A549 (cell line): ENCODE measurements at regions not wholly inside any gene's neighbourhood (a gene's known extent, or its start where the extent isn't known, plus 50 kb on each side); places are given as distances from the start of the nearest gene placed in this dataset.
A peak's percentile ranks its signal among the peaks of the same experiment; 100 is the strongest.

ENCODE experiments used
- ATAC-seq, 2 experiments: fragments of 200-7000 bp in 1 of 2; fragments of >200 bp in 1 of 2; cut with Nextera tagmentation in 1 of 2; cut with Tn5 transposase in 1 of 2; 3 replicates each; pipeline versions ENCODE4 v1.8.0 to v1.9.1; 2018 to 2020; ENCODE audit warnings: mild to moderate bottlenecking in 1 of 2, moderate library complexity in 1 of 2
- CTCF ChIA-PET: fragments of 300-600 bp; sonication (Branson Sonifier 250); formaldehyde crosslinking; extraction: SDS; loops from one replicate; lab custom pipeline; 2021; ENCODE audit warnings: antibody characterized with exemption, inconsistent platforms; lab: Yijun Ruan, JAX
- POLR2A ChIA-PET: fragments of 350-600 bp; formaldehyde crosslinking; extraction: SDS; loops from one replicate; lab custom pipeline; 2021; ENCODE audit warnings: antibody characterized with exemption, inconsistent platforms; lab: Yijun Ruan, JAX
- DNase-seq, 2 experiments: peaks; one replicate each; pipeline versions ENCODE4 v3.0.0 to v3.0.0-alpha.2; 2011 to 2016; ENCODE audit warnings: low read depth in 1 of 2, low spot score in 1 of 2
- FAIRE-seq: peaks from 2 replicates; lab custom pipeline; 2011; peaks lifted over from hg19 to GRCh38; lab: Jason Lieb, UNC
- H3K27ac ChIP-seq, 2 experiments: fragments of >200 bp; sonication (Bioruptor Twin); formaldehyde crosslinking; 3 replicates each; pipeline ENCODE4 v1.5.1; 2016 to 2017
- H3K4me1 ChIP-seq: fragments of >200 bp; sonication (Bioruptor Twin); formaldehyde crosslinking; 3 replicates; pipeline ENCODE4 v1.6.1; 2016
- H3K4me2 ChIP-seq: fragments of >200 bp; sonication (Bioruptor Twin); formaldehyde crosslinking; 3 replicates; pipeline ENCODE4 v1.6.1; 2016
- H3K4me3 ChIP-seq: fragments of >200 bp; sonication (Bioruptor Twin); formaldehyde crosslinking; 3 replicates; pipeline ENCODE4 v1.5.1; 2016
- H3K9me3 ChIP-seq: fragments of >200 bp; sonication (Bioruptor Twin); formaldehyde crosslinking; 3 replicates; pipeline ENCODE4 v1.6.1; 2016
- CHD2 ChIP-seq: fragments of 150-350 bp; IDR thresholded peaks from 2 replicates; pipeline ENCODE4 v1.6.1; 2014; ENCODE audit warnings: low read length; ENCODE audit not compliant: partially characterized antibody
- CTCF ChIP-seq: fragments of >200 bp; sonication (Bioruptor Twin); formaldehyde crosslinking; IDR thresholded peaks from 3 replicates; pipeline ENCODE4 v1.5.1; 2016
- E2F6 ChIP-seq: IDR thresholded peaks from 2 replicates; pipeline ENCODE4 v1.6.1; 2012; ENCODE audit warnings: low read depth, borderline replicate concordance
- ELK1 ChIP-seq: fragments of 150-350 bp; IDR thresholded peaks from 2 replicates; pipeline ENCODE4 v1.6.1; 2014; ENCODE audit warnings: low read depth, mild to moderate bottlenecking, low read length
- ESRRA ChIP-seq: fragments of 150-350 bp; IDR thresholded peaks from 2 replicates; pipeline ENCODE4 v1.6.1; 2014; ENCODE audit warnings: mild to moderate bottlenecking, low read length, borderline replicate concordance
- FOSL2 ChIP-seq, 2 experiments: fragments of 450-650 bp in 1 of 2; fragments of >200 bp in 1 of 2; sonication (Bioruptor Twin) in 1 of 2; formaldehyde crosslinking; IDR thresholded peaks; 2 replicates each; pipeline versions ENCODE4 v1.5.0 to v1.6.1; 2016 to 2020; ENCODE audit warnings: mild to moderate bottlenecking in 1 of 2, moderate library complexity in 1 of 2
- GATA3 ChIP-seq: IDR thresholded peaks from 2 replicates; pipeline ENCODE4 v1.6.1; 2012; ENCODE audit warnings: borderline replicate concordance
- HEYL ChIP-seq: fragments of 250-450 bp; sonication (Bioruptor Pico); IDR thresholded peaks from 2 replicates; pipeline ENCODE4 v1.8.0; 2021; ENCODE audit warnings: mild to moderate bottlenecking, moderate library complexity
- HMGXB4 ChIP-seq: fragments of 250-450 bp; sonication (Bioruptor Pico); IDR thresholded peaks from 2 replicates; pipeline ENCODE4 v1.5.0; 2021; ENCODE audit warnings: mild to moderate bottlenecking, moderate library complexity, borderline replicate concordance
- HOXB5 ChIP-seq: fragments of 250-450 bp; sonication (Bioruptor Pico); IDR thresholded peaks from 2 replicates; pipeline ENCODE4 v1.5.0; 2020; ENCODE audit warnings: mild to moderate bottlenecking, moderate library complexity
- KDM5A ChIP-seq: fragments of 200-600 bp; sonication (generic); IDR thresholded peaks from 2 replicates; pipeline ENCODE4 v1.6.1; 2016; ENCODE audit warnings: antibody characterized with exemption, mild to moderate bottlenecking
- MAX ChIP-seq: IDR thresholded peaks from 2 replicates; pipeline ENCODE4 v1.6.1; 2012
- NFE2L2 ChIP-seq: fragments of 150-350 bp; conservative IDR thresholded peaks from 2 replicates; pipeline ENCODE4 v1.6.1; 2014; ENCODE audit warnings: low read length
- PHF8 ChIP-seq: fragments of 200-600 bp; sonication (generic); IDR thresholded peaks from 2 replicates; pipeline ENCODE4 v1.6.1; 2016; ENCODE audit warnings: low read depth, mild to moderate bottlenecking, antibody characterized with exemption, moderate library complexity, borderline replicate concordance
- POLR2AphosphoS2 ChIP-seq: conservative IDR thresholded peaks from 2 replicates; pipeline ENCODE4 v1.6.1; 2012; ENCODE audit warnings: low read length, improper control_type of control experiment, inconsistent platforms
- RCOR1 ChIP-seq: fragments of 150-350 bp; IDR thresholded peaks from 2 replicates; pipeline ENCODE4 v1.6.1; 2014; ENCODE audit warnings: antibody characterized with exemption, low read length, low read depth
- RFX5 ChIP-seq: fragments of 450-650 bp; IDR thresholded peaks from 2 replicates; pipeline ENCODE4 v1.7.1; 2014; ENCODE audit warnings: antibody characterized with exemption, mild to moderate bottlenecking, moderate library complexity
- WGBS: methylation state at CpG from one replicate; pipeline ENCODE4 v1.1.6; 2017; ENCODE audit errors: missing lambda C conversion rate; 5-methylcytosine and 5-hydroxymethylcytosine counted together

- Histone ChIP-seq H3K27ac (no peak overlapping the region), H3K4me3 (no peak overlapping the region), H3K4me1 (no peaks in the 10 kb centered on the region), H3K4me2 (no peak overlapping the region), H3K9me3 (no peaks in the 10 kb centered on the region)
- no peak for ATAC-seq
- ChIA-PET POLR2A (no interaction called here), CTCF (interaction anchor here (0.5 to 1.2 kb wide), 2 partner anchors 20 to 1655 kb away, joined by 3 to 4 read pairs; no protein-coding TSS in a partner anchor)
- WGBS: 68% methylated on average over 5 of the region's 5 CpGs
- no peak for FAIRE-seq
- TF ChIP-seq CTCF: no peak
- TF ChIP-seq CHD2: no peak
- TF ChIP-seq GATA3: no peak
- no peak for TF ChIP-seq ELK1
- TF ChIP-seq E2F6: no peak
- TF ChIP-seq HEYL: no peak
- TF ChIP-seq POLR2AphosphoS2: no peak
- TF ChIP-seq ESRRA: no peak
- no peak for DNase-seq
These were observed 130.6 kb upstream of the KCNJ16 start for GRCh38 chr17:69944406-69944805.

- H3K4me2 ChIP-seq: no peak overlapping the region
- CTCF ChIA-PET: interaction anchor here (1.1 kb wide), 1 partner anchor 13 kb away, joined by 3 read pairs; no protein-coding TSS in a partner anchor
These were observed 129.3 kb upstream of the KCNJ16 start for GRCh38 chr17:69945698-69946185.

GRCh38 chr17:69947027-69947759, 127.8 kb upstream of the KCNJ16 start:
- ATAC-seq (no peak), DNase-seq (no peak), FAIRE-seq (no peak)
- 60% methylated on average over 4 of the region's 4 CpGs for WGBS
- no peak overlapping the region for H3K4me2 ChIP-seq
- no peaks in the 10 kb centered on the region for H3K9me3 ChIP-seq
- no peak overlapping the region for H3K4me3 ChIP-seq
- no peak overlapping the region for H3K27ac ChIP-seq
- ChIA-PET CTCF (interaction anchor here (0.8 kb wide), 1 partner anchor 14 kb away, joined by 3 read pairs; no protein-coding TSS in a partner anchor), POLR2A (no interaction called here)
- no peaks in the 10 kb centered on the region for H3K4me1 ChIP-seq
- no peak for TF ChIP-seq PHF8
- no peak for TF ChIP-seq NFE2L2
- TF ChIP-seq HMGXB4: no peak
- no peak for TF ChIP-seq RFX5
- TF ChIP-seq FOSL2 (IDR thresholded peaks at IDR 0.05): no peak
- TF ChIP-seq FOSL2 (CRISPR knock-in tag; IDR thresholded peaks at IDR 0.05): no peak
- TF ChIP-seq CHD2: no peak
- TF ChIP-seq KDM5A: no peak
- TF ChIP-seq MAX: no peak
- no peak for TF ChIP-seq RCOR1

More at GRCh38 chr17:69945698-69946185, 129.3 kb upstream of the KCNJ16 start:
- TF ChIP-seq CTCF (no peak), HOXB5 (CRISPR knock-in tag) (no peak), POLR2AphosphoS2 (no peak)
- POLR2A ChIA-PET: no interaction called here
- no peak for DNase-seq
- WGBS: 61% methylated on average over 3 of the region's 3 CpGs
- no peak for ATAC-seq
- peak; percentile 39 for FAIRE-seq
- H3K4me1 ChIP-seq: no peaks in the 10 kb centered on the region
- H3K4me3 ChIP-seq: no peak overlapping the region
- H3K27ac ChIP-seq: no peak overlapping the region
- H3K9me3 ChIP-seq: no peaks in the 10 kb centered on the region
